NCI-H2029 (cell line): ENCODE measurements at regions not wholly inside any gene's neighbourhood (a gene's known extent, or its start where the extent isn't known, plus 50 kb on each side); places are given as distances from the start of the nearest gene placed in this dataset.
"Not testable (repeated sequence)": the region's sequence is repeated elsewhere in the genome, so short reads cannot be mapped to it uniquely, and the experiment has no call there.

ENCODE experiments used
- DNase-seq: peaks from one replicate; lab custom pipeline; 2025; lab: John Stamatoyannopoulos, UW

DNA sequence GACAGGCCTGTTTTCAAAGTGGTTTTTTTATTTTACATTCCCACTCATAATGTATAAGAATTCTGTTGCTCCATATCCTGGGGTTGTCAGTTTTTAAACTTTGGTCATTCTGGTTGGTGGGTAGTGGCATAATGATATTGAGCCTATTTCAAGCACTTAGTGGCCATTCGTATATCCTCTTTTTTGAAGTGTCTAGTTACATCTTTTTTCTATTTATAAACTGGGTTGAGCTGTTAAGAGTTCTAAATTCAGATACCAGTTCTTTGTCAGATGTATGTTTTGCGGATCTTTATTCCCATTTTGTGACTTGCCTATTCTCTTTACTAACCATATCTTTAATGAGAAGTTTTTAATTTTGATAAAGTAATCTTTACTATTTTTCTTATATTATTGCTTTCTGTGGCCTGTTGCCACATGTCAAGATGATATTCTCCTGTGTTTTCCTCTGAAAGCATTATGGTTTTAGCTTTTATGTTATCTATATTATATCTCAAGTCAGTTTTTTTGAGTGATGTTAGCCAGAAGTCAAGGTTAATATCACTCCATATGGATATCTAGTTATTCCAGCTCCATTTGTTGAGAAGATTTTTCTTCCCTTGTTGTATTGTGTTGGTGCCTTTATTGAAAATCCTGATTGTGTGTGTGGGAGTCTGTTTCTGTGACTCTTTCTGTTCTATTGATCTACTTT lies 110.9 kb downstream of the FHIP1A start:
- DNase-seq = no peak

DNA sequence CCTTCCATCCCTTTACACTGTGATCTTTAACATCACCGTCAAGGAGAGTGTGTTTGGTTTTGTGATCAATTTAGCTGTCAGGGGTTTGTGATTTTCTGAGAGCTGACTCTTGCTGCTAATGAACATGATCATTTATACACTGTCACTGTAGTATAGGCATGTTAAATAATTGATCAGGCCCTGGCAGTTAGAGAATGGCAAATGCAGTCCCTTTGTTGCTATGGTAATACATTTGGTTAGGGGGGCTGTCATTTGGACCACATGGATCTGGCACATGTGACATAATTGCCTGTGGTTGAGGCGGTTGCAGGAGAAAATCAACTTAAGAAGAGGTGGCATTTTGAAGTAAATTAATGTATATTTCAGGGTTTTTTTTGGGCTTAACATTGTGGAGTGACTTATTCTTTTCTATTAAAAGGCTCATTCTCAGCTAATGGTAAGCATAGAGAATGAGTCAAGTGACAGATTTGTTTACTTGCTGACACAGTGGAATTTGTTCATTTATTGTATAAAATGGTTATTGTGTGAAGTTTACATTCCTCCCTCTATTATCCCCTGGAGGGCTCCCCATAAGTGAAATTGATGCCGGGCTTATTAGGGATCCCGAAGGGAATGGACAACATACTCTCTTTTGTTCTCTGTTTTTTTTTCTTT lies 114.0 kb downstream of the FHIP1A start:
- DNase-seq = no peak

DNA sequence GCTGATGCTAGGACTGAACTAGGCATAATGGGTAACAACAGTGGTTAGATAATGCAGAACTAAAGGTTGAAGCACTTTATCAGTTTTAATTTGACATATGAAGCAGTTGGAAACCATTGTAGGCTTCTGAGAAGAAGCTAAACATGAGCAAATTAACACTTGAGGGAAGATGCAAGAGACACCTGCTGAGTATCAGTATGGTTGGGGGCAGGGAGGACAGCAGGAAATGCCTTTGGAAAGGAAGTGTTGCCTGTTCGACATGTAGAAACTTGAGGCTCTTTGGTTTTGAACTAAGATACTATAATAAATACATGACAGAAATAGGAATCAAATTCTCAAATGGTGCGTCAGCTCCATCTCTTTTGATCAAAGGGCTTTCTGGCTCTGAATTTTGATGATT lies 115.6 kb downstream of the FHIP1A start:
- no peak for DNase-seq

DNA sequence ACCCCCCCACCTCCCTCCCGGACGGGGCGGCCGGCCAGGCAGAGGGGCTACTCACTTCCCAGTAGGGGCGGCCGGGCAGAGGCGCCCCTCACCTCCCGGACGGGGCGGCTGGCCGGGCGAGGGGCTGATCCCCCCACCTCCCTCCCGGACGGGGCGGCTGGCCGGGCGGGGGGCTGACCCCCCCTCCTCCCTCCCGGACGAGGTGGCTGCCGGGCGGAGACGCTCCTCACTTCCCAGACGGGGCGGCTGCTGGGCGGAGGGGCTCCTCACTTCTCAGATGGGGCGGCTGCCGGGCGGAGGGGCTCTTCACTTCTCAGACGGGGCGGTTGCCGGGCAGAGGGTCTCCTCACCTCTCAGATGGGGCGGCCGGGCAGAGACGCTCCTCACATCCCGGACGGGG lies 117.5 kb downstream of the FHIP1A start:
- not testable (repeated sequence) for DNase-seq

- DNase-seq = no peak
Observed at GRCh38 chr4:151527699-151528098, 118.7 kb downstream of the FHIP1A start.

DNA sequence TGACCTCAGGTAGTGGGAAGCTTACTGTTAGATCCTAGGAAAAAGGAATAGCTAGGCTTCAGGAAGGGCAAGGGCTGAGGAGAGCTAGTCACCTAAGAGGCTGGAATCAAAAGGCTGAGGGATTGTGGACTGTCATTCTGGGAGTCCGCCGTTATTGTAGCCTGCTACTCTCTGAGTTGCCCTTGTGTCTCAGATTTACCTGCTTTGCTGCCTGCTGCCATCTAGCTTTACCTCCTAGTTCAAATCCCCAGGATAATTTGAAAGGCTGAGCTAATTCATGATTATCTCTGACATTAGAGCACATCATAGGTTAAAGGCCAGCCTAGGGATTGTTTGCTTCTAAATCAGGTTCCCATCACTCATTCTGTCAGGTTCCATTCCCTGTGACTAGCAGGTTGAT lies 120.2 kb downstream of the FHIP1A start:
- no peak for DNase-seq

DNA sequence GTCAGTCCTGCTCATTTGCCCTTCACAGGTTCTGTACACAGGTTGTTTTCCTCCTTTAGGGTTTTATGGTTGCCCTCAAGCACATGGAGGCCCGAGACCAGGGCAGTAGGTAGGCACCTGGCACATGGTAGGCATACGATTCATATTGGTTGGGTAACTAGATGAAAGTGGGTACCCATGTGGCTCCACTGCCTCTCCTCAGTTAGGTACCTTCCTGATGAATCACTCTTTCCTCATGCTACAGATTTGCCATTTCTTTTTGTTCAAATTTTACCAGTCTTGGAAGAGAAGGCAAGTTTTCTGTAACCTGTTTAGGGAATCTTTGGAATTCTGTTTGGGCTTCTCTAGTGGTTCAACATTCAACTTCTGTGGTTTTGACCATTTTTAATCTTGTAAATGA lies 121.3 kb downstream of the FHIP1A start:
- DNase-seq = no peak

- no peak for DNase-seq
Observed at GRCh38 chr4:151530783-151531182, 121.8 kb downstream of the FHIP1A start.

GRCh38 chr4:151532001-151532708 lies 123.2 kb downstream of the FHIP1A start:
- no peak for DNase-seq

- no peak for DNase-seq
Observed at GRCh38 chr4:151534195-151534594, 125.2 kb downstream of the FHIP1A start.

- DNase-seq = no peak
Observed at GRCh38 chr4:151535366-151535765, 126.4 kb downstream of the FHIP1A start.

DNA sequence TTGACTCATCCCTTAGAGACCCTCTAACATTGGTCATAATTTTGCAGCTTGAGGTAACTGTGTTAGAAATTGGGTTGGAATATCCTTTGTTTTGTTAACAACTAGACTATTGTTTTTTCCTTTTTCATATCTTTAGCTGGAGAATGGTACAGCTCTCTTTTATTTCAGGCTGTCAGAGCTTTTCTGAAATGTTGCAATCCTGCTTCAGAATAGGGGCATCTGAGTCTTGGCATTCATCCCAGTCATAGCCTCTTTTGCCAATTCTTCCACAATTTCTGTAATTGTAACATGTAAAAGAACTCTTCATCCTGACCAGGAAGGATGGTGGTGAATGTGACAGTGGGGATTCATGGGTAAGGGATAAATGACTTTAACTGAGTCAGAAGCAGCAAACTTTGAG lies 128.7 kb downstream of the FHIP1A start:
- DNase-seq = no peak

DNA sequence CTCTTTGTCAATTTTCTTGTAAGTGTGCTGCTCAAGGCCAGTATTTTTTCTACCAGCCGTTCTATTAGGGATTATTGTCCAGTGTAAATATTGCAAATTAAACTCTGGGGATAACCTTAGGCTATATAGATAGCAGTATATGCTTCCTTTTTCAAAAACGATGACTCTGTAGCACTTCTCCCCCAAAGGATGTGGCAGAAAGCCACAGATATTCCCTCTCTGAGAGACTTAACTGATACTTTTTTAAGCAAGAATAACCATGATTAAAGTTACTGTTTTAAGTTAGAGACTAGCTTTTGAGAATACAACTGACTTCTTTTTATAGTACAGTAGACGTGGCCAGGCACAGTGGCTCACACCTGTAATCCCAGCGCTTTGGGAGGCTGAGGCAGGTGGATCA lies 130.0 kb downstream of the FHIP1A start:
- DNase-seq = no peak

- peak; percentile 78 for DNase-seq
Observed at GRCh38 chr4:151540728-151541388, 131.9 kb downstream of the FHIP1A start.

DNA sequence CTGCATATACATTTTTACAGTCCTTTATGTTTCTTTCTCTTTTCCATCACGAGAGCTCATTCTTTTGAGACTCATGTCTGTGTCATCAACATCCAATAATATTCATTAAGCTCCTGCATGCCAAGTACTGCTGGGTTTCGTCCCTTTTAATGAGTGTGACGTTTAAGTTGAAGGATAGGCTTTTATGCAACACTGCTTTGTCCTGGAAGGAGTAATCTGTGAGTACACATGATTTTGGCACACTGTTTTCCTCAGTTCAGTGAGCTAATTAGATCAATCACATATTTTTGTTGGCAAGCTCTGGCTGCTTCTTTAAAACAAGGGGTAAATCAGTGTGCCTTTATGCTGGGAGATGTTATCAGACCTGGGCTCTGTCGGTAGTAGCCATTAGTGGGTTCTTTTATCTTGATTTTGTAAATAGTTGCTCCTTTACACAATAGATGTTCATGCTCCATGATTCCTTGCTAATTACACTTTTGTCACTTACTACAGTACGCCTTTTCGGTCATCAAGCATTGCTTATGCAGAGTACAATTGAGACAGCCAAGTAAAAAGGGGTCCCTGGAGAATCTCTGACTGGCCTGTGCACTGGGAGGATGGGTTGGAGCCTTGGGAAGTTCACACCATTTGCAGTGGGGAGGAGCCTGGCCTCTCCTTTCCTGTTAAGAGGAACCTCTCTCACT lies 132.6 kb downstream of the FHIP1A start:
- DNase-seq = peak; percentile 69

DNA sequence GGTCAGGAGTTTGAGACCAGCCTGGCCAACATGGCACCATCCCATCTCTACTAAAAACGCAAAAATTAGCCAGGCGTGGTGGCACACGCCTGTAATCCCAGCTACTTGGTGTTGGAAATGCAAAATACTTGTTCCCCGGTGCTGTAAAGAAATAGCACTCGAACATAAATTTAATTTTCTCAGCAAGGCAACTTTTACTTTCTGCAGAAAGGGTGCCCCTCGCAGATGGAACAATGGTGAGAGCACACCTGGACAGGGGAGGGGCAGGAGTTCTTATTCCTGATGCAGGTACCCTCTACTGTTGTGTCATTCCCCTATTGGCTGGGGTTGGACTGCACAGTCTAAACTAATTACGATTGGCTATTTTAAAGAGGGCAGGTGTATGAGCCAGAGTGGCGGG lies 139.7 kb downstream of the FHIP1A start:
- no peak for DNase-seq

- not testable (repeated sequence) for DNase-seq
Observed at GRCh38 chr4:151549378-151549777, 140.4 kb downstream of the FHIP1A start.

- DNase-seq = peak; percentile 75
Observed at GRCh38 chr4:151553874-151554273, 144.9 kb downstream of the FHIP1A start.

DNA sequence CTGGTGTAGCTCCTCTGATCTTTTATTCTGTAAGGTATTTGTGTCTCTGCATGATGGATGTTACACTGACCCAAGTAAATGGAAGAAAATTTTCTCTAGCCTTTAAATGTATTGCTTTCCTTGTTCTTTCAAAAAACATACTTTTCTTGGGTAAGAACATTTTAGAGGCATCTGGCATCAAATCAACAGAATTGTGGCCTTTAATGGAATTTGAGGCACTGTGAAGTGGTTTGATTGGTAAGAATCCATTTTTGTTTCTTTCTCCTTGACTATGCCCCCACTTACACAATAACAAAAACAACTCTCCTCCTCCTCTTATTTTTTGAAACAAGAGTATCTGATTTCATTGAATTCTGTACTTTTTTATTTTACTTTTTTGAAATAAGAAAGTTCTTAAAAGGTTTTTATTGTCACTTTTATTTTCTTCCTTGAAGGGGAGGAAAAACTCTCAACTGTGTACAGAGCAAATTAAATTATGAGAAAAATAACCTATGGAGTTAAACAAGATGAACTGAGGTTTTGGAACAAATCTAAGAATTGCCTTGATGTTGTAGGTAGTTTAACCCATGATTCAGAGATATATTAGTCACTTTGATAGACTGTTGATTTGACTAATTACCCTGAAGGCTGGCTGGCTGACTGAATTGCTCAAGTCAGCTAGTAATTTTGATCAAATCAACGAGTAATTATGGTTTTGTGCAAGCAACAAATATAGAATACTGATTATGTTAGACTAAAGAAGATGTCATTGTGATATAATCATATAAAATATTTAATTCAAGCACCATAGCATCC lies 146.4 kb downstream of the FHIP1A start:
- DNase-seq = no peak

DNA sequence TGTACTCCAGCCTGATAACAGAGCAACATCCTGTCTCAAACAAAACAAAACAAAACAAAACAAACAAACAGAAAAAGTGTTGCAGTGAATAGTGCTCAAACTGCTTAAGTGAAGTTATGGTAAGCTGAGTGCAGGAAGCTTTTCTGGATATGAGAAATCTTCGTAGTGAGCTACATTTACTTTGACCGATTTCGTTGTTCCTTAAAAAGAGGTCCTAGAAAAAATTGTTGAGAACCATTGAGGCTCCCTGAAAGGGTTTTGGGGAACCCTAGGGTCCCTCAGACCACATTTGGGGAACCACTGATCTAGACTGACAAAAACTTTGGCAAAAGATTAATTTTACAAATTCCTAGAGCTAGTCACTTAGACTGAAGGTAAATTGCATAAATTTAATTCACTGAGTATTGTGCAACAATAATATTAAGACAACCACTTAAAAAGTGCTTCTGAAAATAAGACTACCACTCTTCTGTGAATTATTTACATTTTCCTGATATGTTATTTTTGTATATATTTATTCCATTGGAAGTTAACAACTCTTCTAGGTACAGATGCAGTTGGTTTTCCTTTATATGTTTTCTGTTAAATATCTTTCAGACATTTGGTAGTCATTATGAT lies 149.6 kb downstream of the FHIP1A start:
- no peak for DNase-seq

- DNase-seq = no peak
Observed at GRCh38 chr4:151559595-151559994, 150.6 kb downstream of the FHIP1A start.
